AG10803 (cell line): ENCODE measurements at regions not wholly inside any gene's neighbourhood (a gene's known extent, or its start where the extent isn't known, plus 50 kb on each side); places are given as distances from the start of the nearest gene placed in this dataset.

Experiments
- DNase-seq: peaks from one replicate; pipeline ENCODE4 v3.0.0; 2010; ENCODE audit warnings: low read depth
- H3K4me3 ChIP-seq: 2 replicates; pipeline ENCODE4 v1.5.1; 2011; ENCODE audit warnings: mild to moderate bottlenecking, low read length, control low read depth
- CTCF ChIP-seq: conservative IDR thresholded peaks from 2 replicates; pipeline ENCODE4 v1.5.1; 2011; ENCODE audit warnings: mild to moderate bottlenecking, low read length, control low read depth, inconsistent platforms

GRCh38 chr2:8531481-8531880, 150.4 kb upstream of the ID2 start:
- TF ChIP-seq CTCF, result no peak
- DNase-seq, result no peak
- no peak overlapping the region for H3K4me3 ChIP-seq

- no peak for TF ChIP-seq CTCF
- DNase-seq, result no peak
Observed at GRCh38 chr2:8532438-8532837, 149.4 kb upstream of the ID2 start.

GRCh38 chr2:8533923-8534322, 147.9 kb upstream of the ID2 start:
- TF ChIP-seq CTCF, result no peak
- H3K4me3 ChIP-seq, result no peak overlapping the region

More at GRCh38 chr2:8532438-8532837, 149.4 kb upstream of the ID2 start:
- no peak overlapping the region for H3K4me3 ChIP-seq

GRCh38 chr2:8534386-8534728, 147.5 kb upstream of the ID2 start:
- no peak overlapping the region for H3K4me3 ChIP-seq
- no peak for TF ChIP-seq CTCF
- no peak for DNase-seq

More at GRCh38 chr2:8533923-8534322, 147.9 kb upstream of the ID2 start:
- DNase-seq, result no peak

GRCh38 chr2:8534729-8535468, 147.0 kb upstream of the ID2 start:
- DNase-seq, result peak; percentile 62
- TF ChIP-seq CTCF, result no peak; the same call in 1 of the 2 replicates

GRCh38 chr2:8535469-8535795, 146.4 kb upstream of the ID2 start:
- no peak overlapping the region for H3K4me3 ChIP-seq
- DNase-seq, result no peak
- no peak for TF ChIP-seq CTCF

More at GRCh38 chr2:8534729-8535468, 147.0 kb upstream of the ID2 start:
- no peak overlapping the region for H3K4me3 ChIP-seq

- no peak for TF ChIP-seq CTCF
- H3K4me3 ChIP-seq, result no peak overlapping the region
- no peak for DNase-seq
Observed at GRCh38 chr2:8535821-8536685, 145.8 kb upstream of the ID2 start.
